Erythroblast (primary cell): ENCODE measurements at regions not wholly inside any gene's neighbourhood (a gene's known extent, or its start where the extent isn't known, plus 50 kb on each side); places are given as distances from the start of the nearest gene placed in this dataset.

Experiments used
- GATA1 ChIP-seq: IDR thresholded peaks from 2 replicates; pipeline ENCODE4 v1.6.1; 2011; ENCODE audit warnings: low read depth, mild to moderate bottlenecking, control low read depth, low read length, moderate library complexity
- POLR2A ChIP-seq: IDR thresholded peaks from 2 replicates; pipeline ENCODE4 v1.6.1; 2011; ENCODE audit warnings: mild to moderate bottlenecking, low read length

DNA sequence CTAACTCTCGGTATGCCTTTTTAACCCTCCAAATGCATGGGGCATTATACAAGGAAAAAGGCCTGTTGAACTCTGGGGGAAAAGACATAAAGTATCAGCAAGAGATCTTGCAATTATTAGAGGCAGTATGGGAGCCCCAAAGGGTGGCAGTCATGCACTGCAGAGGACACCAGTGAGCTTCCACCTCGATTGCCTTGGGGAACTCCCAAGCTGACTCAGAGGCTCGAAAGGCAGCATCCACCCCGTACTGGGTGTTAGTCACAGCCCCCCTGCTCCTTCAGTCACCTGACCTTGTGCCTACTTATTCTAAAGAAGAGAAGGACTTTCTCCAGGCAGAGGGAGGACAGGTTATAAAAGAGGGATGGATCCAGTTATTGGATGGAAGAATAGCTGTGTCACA, 781.4 kb upstream of the TMEM132C start:
- TF ChIP-seq POLR2A, result no peak
- no peak for TF ChIP-seq GATA1
